MCF 10A (cell line): ENCODE measurements at regions not wholly inside any gene's neighbourhood (a gene's known extent, or its start where the extent isn't known, plus 50 kb on each side); places are given as distances from the start of the nearest gene placed in this dataset.

Experiments
- BruUV-seq: library from RNA; stranded (reverse); fragments of 400-500 nt; replicated peaks from 2 replicates; lab custom pipeline; 2021; lab: Mats Ljungman, UMichigan
- CTCF ChIA-PET: fragments of 300-600 bp; sonication (Branson Sonifier 250); formaldehyde crosslinking; extraction: SDS; loops from one replicate; lab custom pipeline; 2021; ENCODE audit warnings: antibody characterized with exemption, inconsistent platforms; lab: Yijun Ruan, JAX
- POLR2A ChIA-PET: fragments of 300-600, 350-650 bp; sonication (Branson Sonifier 250); formaldehyde crosslinking; extraction: SDS; loops from one replicate; lab custom pipeline; 2020; ENCODE audit warnings: antibody characterized with exemption, inconsistent platforms; lab: Yijun Ruan, JAX
- DNase-seq: peaks from one replicate; pipeline ENCODE4 v3.0.0-alpha.2; 2018; ENCODE audit not compliant: unreplicated experiment
- H3K27ac Mint-ChIP-seq: one replicate; pipeline ENCODE4 v1.8.0; 2022; ENCODE audit warnings: mild to moderate bottlenecking, low read depth, mixed read lengths; ENCODE audit not compliant: unreplicated experiment
- H3K27me3 Mint-ChIP-seq: one replicate; pipeline ENCODE4 v1.8.0; 2022; ENCODE audit warnings: mixed read lengths; ENCODE audit not compliant: insufficient read depth, unreplicated experiment
- H3K36me3 Mint-ChIP-seq: one replicate; pipeline ENCODE4 v1.8.0; 2022; ENCODE audit warnings: mild to moderate bottlenecking, moderate library complexity, mixed read lengths; ENCODE audit not compliant: insufficient read depth, unreplicated experiment
- H3K4me1 Mint-ChIP-seq: one replicate; pipeline ENCODE4 v1.8.0; 2022; ENCODE audit warnings: mixed read lengths; ENCODE audit not compliant: insufficient read depth, unreplicated experiment
- H3K4me3 Mint-ChIP-seq: one replicate; pipeline ENCODE4 v1.8.0; 2022; ENCODE audit warnings: mild to moderate bottlenecking, moderate library complexity, mixed read lengths; ENCODE audit not compliant: unreplicated experiment
- H3K9me3 Mint-ChIP-seq: one replicate; pipeline ENCODE4 v1.8.0; 2022; ENCODE audit warnings: mixed read lengths; ENCODE audit not compliant: unreplicated experiment
- intact Hi-C: fragments of 100-400 bp; cut with micrococcal nuclease; formaldehyde crosslinking; loops from 2 replicates; pipeline ENCODE4 v1.14.1; 2022
- TF ChIP-seq, protein P1 (sequence below): fragments of 200-600 bp; IDR thresholded peaks from one replicate; pipeline ENCODE4 v1.8.0; 2022; ENCODE audit warnings: antibody characterized with exemption, mild to moderate bottlenecking; ENCODE audit not compliant: unreplicated experiment

DNA sequence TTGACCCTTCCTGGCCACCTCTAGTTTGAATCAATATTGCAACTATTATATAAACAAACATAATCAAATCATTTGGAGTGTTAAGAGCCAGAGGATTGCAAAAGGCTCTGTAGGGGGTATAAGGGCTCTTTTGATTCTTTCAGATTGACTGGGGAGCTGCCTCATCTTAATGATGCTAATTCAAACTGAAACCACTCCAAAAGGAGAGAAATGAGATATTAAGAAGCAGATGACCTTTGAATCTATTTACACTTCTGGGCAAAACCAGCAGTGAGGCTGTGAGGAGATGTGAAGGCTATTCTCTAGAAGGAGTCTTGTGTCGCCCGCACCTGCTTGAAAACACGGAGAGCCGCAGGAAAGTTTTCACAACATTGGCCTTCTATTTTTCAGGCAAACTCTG, 311.2 kb upstream of the CRIM1 start:
- no peak for DNase-seq
- CTCF ChIA-PET = no interaction called here
- Mint-ChIP-seq H3K36me3 (no peaks in the 10 kb centered on the region), H3K9me3 (peaks cover 5% of the 10 kb centered on the region), H3K27me3 (peaks cover 15% of the 10 kb centered on the region), H3K27ac (no peak overlapping the region), H3K4me1 (no peaks in the 10 kb centered on the region), H3K4me3 (no peak overlapping the region)
- intact Hi-C loops = no loop called here
- no TSS peak for BruUV-seq
- TF ChIP-seq, protein P1, sequence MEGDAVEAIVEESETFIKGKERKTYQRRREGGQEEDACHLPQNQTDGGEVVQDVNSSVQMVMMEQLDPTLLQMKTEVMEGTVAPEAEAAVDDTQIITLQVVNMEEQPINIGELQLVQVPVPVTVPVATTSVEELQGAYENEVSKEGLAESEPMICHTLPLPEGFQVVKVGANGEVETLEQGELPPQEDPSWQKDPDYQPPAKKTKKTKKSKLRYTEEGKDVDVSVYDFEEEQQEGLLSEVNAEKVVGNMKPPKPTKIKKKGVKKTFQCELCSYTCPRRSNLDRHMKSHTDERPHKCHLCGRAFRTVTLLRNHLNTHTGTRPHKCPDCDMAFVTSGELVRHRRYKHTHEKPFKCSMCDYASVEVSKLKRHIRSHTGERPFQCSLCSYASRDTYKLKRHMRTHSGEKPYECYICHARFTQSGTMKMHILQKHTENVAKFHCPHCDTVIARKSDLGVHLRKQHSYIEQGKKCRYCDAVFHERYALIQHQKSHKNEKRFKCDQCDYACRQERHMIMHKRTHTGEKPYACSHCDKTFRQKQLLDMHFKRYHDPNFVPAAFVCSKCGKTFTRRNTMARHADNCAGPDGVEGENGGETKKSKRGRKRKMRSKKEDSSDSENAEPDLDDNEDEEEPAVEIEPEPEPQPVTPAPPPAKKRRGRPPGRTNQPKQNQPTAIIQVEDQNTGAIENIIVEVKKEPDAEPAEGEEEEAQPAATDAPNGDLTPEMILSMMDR = no peak
- POLR2A ChIA-PET = no interaction called here

DNA sequence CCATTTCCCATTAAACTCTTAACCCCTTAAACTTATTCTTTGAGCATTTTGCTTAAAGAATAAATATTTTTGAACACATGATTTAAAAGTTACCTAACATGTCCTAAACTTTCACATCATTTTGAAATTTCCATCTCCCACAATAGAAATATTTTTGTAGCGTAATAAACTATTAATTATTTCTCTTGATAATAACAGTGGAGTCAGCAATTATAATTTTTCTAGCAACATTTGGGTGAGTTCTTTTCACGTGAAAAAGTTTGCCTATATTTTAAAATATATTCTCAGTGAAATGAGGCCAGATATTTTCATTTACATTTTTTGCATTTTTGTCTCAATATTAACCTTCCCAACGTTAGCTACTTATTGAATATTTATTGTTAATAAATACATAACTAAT, 320.4 kb upstream of the CRIM1 start:
- no TSS peak for BruUV-seq
- Mint-ChIP-seq H3K4me3 (no peak overlapping the region), H3K4me1 (no peaks in the 10 kb centered on the region), H3K27me3 (peaks cover 36% of the 10 kb centered on the region), H3K27ac (no peak overlapping the region), H3K36me3 (no peaks in the 10 kb centered on the region), H3K9me3 (no peaks in the 10 kb centered on the region)
- ChIA-PET CTCF (interaction anchor here (0.7 kb wide), 1 partner anchor 76 kb away, joined by 3 read pairs; no protein-coding TSS in a partner anchor), POLR2A (no interaction called here)
- DNase-seq = no peak
- TF ChIP-seq, protein P1 = no peak
- intact Hi-C loops = no loop called here

DNA sequence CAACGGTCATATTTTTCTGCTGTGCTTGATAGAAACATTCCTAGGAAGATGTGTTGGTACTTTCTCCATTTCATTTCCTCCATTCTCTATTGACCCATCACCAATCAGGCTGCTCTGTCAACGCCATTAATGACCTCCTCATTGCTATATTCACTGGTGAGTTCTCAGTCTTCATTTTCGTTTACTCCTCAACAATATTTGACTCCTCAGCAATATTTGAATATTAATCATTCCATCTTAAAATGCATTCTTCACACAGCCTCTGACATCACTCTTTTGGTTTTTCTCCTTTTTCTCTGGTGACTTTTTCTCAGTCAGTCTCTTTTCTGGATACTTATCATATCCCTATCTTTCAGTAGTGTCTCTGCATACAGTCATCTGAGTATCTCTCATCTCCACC, 323.5 kb upstream of the CRIM1 start:
- POLR2A ChIA-PET = no interaction called here
- Mint-ChIP-seq H3K27me3 (peaks cover 36% of the 10 kb centered on the region), H3K4me3 (no peak overlapping the region), H3K9me3 (no peaks in the 10 kb centered on the region), H3K4me1 (no peaks in the 10 kb centered on the region), H3K27ac (no peak overlapping the region), H3K36me3 (no peaks in the 10 kb centered on the region)
- BruUV-seq = no TSS peak
- TF ChIP-seq, protein P1 = no peak
- CTCF ChIA-PET = interaction anchor here (0.7 to 0.8 kb wide), 2 partner anchors 9 to 144 kb away, joined by 3 to 8 read pairs; no protein-coding TSS in a partner anchor
- intact Hi-C loops = no loop called here
- DNase-seq = no peak

DNA sequence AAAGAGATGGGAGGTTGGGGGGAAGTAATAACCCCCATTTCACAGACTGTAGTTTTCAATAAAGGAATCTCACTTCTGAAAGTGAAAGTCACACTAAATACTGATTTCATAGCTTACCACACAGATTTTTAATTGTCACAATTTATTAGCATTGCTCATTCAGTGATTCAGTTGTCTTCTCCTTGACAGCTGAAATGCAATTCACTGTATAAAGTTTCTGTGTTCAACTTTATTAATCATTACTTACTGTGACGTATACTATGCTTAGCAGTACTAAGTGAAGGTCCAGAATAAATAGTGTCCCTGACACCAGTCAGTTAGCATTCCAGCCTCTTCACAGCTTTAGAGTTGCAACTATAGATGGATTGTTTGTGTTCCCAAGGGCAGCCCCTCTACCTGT, 324.1 kb upstream of the CRIM1 start:
- ChIA-PET CTCF (interaction anchor here (0.7 to 0.8 kb wide), 2 partner anchors 9 to 144 kb away, joined by 3 to 8 read pairs; no protein-coding TSS in a partner anchor), POLR2A (no interaction called here)
- Mint-ChIP-seq H3K4me3 (no peak overlapping the region), H3K4me1 (no peaks in the 10 kb centered on the region), H3K36me3 (no peaks in the 10 kb centered on the region), H3K9me3 (no peaks in the 10 kb centered on the region), H3K27me3 (peaks cover 36% of the 10 kb centered on the region), H3K27ac (no peak overlapping the region)
- no TSS peak for BruUV-seq
- DNase-seq = no peak
- TF ChIP-seq, protein P1 = no peak
- intact Hi-C loops = no loop called here
